ENCODE measurements at regions not wholly inside any gene's neighbourhood (a gene's known extent, or its start where the extent isn't known, plus 50 kb on each side); places are given as distances from the start of the nearest gene placed in this dataset.

GRCh38 chr19:30896554-30896953 lies 452.7 kb downstream of the TSHZ3 start:
- TF ChIP-seq CTCF (IDR thresholded peaks at IDR 0.05) (no peak), POLR2A (IDR thresholded peaks at IDR 0.05) (no peak), POLR2AphosphoS5 (IDR thresholded peaks at IDR 0.05) (no peak), EP300 (IDR thresholded peaks at IDR 0.05) (no peak)
